MCF 10A (cell line): ENCODE measurements at regions not wholly inside any gene's neighbourhood (a gene's known extent, or its start where the extent isn't known, plus 50 kb on each side); places are given as distances from the start of the nearest gene placed in this dataset.

ENCODE experiments used
- BruUV-seq: library from RNA; stranded (reverse); fragments of 400-500 nt; replicated peaks from 2 replicates; lab custom pipeline; 2021; lab: Mats Ljungman, UMichigan
- CTCF ChIA-PET: fragments of 300-600 bp; sonication (Branson Sonifier 250); formaldehyde crosslinking; extraction: SDS; loops from one replicate; lab custom pipeline; 2021; ENCODE audit warnings: antibody characterized with exemption, inconsistent platforms; lab: Yijun Ruan, JAX
- POLR2A ChIA-PET: fragments of 300-600, 350-650 bp; sonication (Branson Sonifier 250); formaldehyde crosslinking; extraction: SDS; loops from one replicate; lab custom pipeline; 2020; ENCODE audit warnings: antibody characterized with exemption, inconsistent platforms; lab: Yijun Ruan, JAX
- DNase-seq: peaks from one replicate; pipeline ENCODE4 v3.0.0-alpha.2; 2018; ENCODE audit not compliant: unreplicated experiment
- H3K27ac Mint-ChIP-seq: one replicate; pipeline ENCODE4 v1.8.0; 2022; ENCODE audit warnings: mild to moderate bottlenecking, low read depth, mixed read lengths; ENCODE audit not compliant: unreplicated experiment
- H3K27me3 Mint-ChIP-seq: one replicate; pipeline ENCODE4 v1.8.0; 2022; ENCODE audit warnings: mixed read lengths; ENCODE audit not compliant: insufficient read depth, unreplicated experiment
- H3K36me3 Mint-ChIP-seq: one replicate; pipeline ENCODE4 v1.8.0; 2022; ENCODE audit warnings: mild to moderate bottlenecking, moderate library complexity, mixed read lengths; ENCODE audit not compliant: insufficient read depth, unreplicated experiment
- H3K4me1 Mint-ChIP-seq: one replicate; pipeline ENCODE4 v1.8.0; 2022; ENCODE audit warnings: mixed read lengths; ENCODE audit not compliant: insufficient read depth, unreplicated experiment
- H3K4me3 Mint-ChIP-seq: one replicate; pipeline ENCODE4 v1.8.0; 2022; ENCODE audit warnings: mild to moderate bottlenecking, moderate library complexity, mixed read lengths; ENCODE audit not compliant: unreplicated experiment
- H3K9me3 Mint-ChIP-seq: one replicate; pipeline ENCODE4 v1.8.0; 2022; ENCODE audit warnings: mixed read lengths; ENCODE audit not compliant: unreplicated experiment
- intact Hi-C: fragments of 100-400 bp; cut with micrococcal nuclease; formaldehyde crosslinking; loops from 2 replicates; pipeline ENCODE4 v1.14.1; 2022
- TF ChIP-seq, protein P1 (sequence below): fragments of 200-600 bp; IDR thresholded peaks from one replicate; pipeline ENCODE4 v1.8.0; 2022; ENCODE audit warnings: antibody characterized with exemption, mild to moderate bottlenecking; ENCODE audit not compliant: unreplicated experiment

DNA sequence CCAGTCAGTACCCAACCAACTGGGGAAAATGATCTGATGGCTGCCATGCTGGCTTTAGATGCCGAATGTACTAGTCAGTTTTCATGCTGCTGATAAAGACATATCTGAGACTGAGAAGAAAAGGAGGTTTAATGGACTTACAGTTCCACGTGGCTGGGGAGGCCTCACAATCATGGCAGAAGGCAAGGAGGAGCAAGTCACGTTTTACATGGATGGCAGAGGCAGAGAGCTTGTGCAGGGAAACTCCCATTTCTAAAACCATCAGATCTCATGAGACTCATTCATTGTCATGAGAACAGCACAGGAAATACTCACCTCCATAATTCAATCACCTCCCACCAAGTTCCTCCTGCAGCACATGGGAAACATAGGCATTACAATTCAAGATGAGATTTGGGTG is 508.9 kb upstream of the NRP1 start:
- peaks cover 20% of the 10 kb centered on the region for H3K9me3 Mint-ChIP-seq
- no peak for DNase-seq
- H3K27me3 Mint-ChIP-seq, result no peaks in the 10 kb centered on the region
- no peak overlapping the region for H3K4me3 Mint-ChIP-seq
- POLR2A ChIA-PET, result no interaction called here
- no TSS peak for BruUV-seq
- CTCF ChIA-PET, result interaction anchor here (0.7 kb wide), 1 partner anchor 530 kb away, joined by 3 read pairs; no protein-coding TSS in a partner anchor
- no peaks in the 10 kb centered on the region for H3K36me3 Mint-ChIP-seq
- no peaks in the 10 kb centered on the region for H3K4me1 Mint-ChIP-seq
- H3K27ac Mint-ChIP-seq, result no peak overlapping the region
- intact Hi-C loops, result no loop called here
- TF ChIP-seq, protein P1, sequence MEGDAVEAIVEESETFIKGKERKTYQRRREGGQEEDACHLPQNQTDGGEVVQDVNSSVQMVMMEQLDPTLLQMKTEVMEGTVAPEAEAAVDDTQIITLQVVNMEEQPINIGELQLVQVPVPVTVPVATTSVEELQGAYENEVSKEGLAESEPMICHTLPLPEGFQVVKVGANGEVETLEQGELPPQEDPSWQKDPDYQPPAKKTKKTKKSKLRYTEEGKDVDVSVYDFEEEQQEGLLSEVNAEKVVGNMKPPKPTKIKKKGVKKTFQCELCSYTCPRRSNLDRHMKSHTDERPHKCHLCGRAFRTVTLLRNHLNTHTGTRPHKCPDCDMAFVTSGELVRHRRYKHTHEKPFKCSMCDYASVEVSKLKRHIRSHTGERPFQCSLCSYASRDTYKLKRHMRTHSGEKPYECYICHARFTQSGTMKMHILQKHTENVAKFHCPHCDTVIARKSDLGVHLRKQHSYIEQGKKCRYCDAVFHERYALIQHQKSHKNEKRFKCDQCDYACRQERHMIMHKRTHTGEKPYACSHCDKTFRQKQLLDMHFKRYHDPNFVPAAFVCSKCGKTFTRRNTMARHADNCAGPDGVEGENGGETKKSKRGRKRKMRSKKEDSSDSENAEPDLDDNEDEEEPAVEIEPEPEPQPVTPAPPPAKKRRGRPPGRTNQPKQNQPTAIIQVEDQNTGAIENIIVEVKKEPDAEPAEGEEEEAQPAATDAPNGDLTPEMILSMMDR, result no peak

DNA sequence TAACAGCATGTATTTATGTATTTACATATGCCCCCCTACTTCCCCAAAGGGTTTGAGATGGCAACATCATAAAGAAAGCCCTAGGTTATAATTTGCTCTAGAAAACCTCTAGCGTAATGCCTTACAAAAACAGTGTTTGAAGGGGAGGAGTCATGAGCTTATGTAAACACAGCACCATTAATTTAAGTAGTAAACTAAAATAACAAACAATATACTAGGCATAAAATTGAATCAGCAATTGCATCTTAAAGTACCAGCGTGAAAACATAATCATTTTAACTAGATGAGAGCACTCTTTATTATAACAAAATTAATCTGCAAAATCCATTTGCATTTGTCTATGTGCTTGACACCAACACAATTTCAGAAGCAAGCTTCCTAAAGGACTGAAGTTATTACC is 507.2 kb upstream of the NRP1 start:
- Mint-ChIP-seq H3K27me3 (no peaks in the 10 kb centered on the region), H3K36me3 (no peaks in the 10 kb centered on the region), H3K9me3 (peaks cover 20% of the 10 kb centered on the region), H3K4me1 (no peaks in the 10 kb centered on the region), H3K27ac (no peak overlapping the region), H3K4me3 (no peak overlapping the region)
- ChIA-PET POLR2A (interaction anchor here (0.6 kb wide), 1 partner anchor 43 kb away, joined by 3 read pairs; no protein-coding TSS in a partner anchor), CTCF (no interaction called here)
- no TSS peak for BruUV-seq
- intact Hi-C loops, result no loop called here
- no peak for DNase-seq
- TF ChIP-seq, protein P1, result no peak

DNA sequence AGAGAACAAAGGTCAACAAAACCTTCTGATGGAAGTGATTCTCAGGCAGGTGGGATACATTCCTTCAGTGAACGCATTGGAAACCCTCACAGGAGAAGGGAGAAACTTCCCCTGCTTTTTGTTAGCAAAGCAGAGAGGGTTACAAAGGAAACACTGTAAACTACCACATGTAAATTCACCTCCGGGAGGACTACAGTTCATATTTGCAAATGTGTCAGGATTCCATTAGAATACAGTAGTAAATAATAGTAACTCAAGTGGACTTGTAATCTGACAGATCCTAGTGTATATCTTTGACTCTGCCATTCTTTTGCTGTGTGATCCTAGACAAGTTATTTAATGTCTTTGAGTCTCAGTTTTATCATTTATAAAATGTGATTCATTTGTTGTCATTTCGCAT is 504.3 kb upstream of the NRP1 start:
- peaks cover 8% of the 10 kb centered on the region for H3K9me3 Mint-ChIP-seq
- intact Hi-C loops, result no loop called here

DNA sequence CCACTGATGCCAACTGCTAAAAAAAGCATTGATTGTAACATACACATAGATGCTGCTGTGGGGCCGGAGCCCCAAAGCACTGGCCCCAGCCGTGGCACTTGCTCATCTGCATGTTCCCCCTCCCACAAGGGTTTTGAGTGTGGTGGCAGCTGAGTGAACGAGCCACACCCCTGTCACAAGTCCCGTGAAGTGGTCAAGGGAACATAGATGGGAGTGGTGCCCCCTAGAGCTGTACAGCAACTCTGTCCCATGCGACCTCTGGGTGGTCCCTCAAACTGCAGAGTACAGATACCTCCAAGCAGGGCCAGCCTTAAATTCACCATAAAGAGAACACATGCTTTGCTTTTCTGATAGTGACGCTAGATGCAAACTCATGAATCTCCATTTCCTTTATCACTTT is 503.3 kb upstream of the NRP1 start:
- ChIA-PET CTCF (no interaction called here), POLR2A (no interaction called here)
- intact Hi-C loops, result no loop called here
- TF ChIP-seq, protein P1, result no peak
- BruUV-seq, result no TSS peak
- Mint-ChIP-seq H3K27ac (no peak overlapping the region), H3K4me1 (no peaks in the 10 kb centered on the region), H3K9me3 (no peaks in the 10 kb centered on the region), H3K36me3 (no peaks in the 10 kb centered on the region), H3K27me3 (no peaks in the 10 kb centered on the region), H3K4me3 (no peak overlapping the region)
- DNase-seq, result no peak

More for the DNA sequence above, 504.3 kb upstream of the NRP1 start:
- no TSS peak for BruUV-seq
- no peak for DNase-seq
- H3K27ac Mint-ChIP-seq, result no peak overlapping the region
- POLR2A ChIA-PET, result no interaction called here
- TF ChIP-seq, protein P1, result no peak
- no peaks in the 10 kb centered on the region for H3K4me1 Mint-ChIP-seq
- no peak overlapping the region for H3K4me3 Mint-ChIP-seq
- CTCF ChIA-PET, result no interaction called here
- H3K27me3 Mint-ChIP-seq, result no peaks in the 10 kb centered on the region
- no peaks in the 10 kb centered on the region for H3K36me3 Mint-ChIP-seq
